SK-N-SH (cell line): ENCODE measurements at regions not wholly inside any gene's neighbourhood (a gene's known extent, or its start where the extent isn't known, plus 50 kb on each side); places are given as distances from the start of the nearest gene placed in this dataset.

ENCODE experiments used
- CTCF ChIA-PET: fragments of 300-600, 350-600 bp; formaldehyde crosslinking; extraction: SDS; loops from one replicate; lab custom pipeline; 2021; lab: Yijun Ruan, JAX
- POLR2A ChIA-PET: fragments of 350-600 bp; sonication (Branson Sonifier 250); formaldehyde crosslinking; extraction: SDS; loops from one replicate; lab custom pipeline; 2020; ENCODE audit warnings: antibody characterized with exemption, inconsistent platforms; lab: Yijun Ruan, JAX
- DNase-seq: peaks from one replicate; pipeline ENCODE4 v3.0.0; 2012
- H2AFZ ChIP-seq: fragments of 200-600 bp; sonication (generic); 2 replicates; pipeline ENCODE4 v1.8.1; 2016; ENCODE audit warnings: antibody characterized with exemption, mild to moderate bottlenecking, low read depth
- H3F3A ChIP-seq: fragments of 200-600 bp; sonication (generic); replicated peaks from 2 replicates; pipeline ENCODE3; 2016; ENCODE audit warnings: antibody characterized with exemption, mild to moderate bottlenecking; ENCODE audit not compliant: insufficient read depth
- H3K27ac ChIP-seq, 2 experiments: fragments of 200-500 bp in 1 of 2; fragments of 200-600 bp in 1 of 2; sonication (Bioruptor generic) in 1 of 2; sonication (generic), shearing (Covaris generic) in 1 of 2; 2 replicates each; pipeline versions ENCODE4 v1.5.1 to v1.6.1; 2014 to 2016; ENCODE audit warnings: low read depth in 2 of 2, inconsistent platforms in 1 of 2, low read length in 1 of 2, mild to moderate bottlenecking in 1 of 2, mixed read lengths in 1 of 2
- H3K27me3 ChIP-seq: fragments of 200-600 bp; sonication (generic), shearing (Covaris generic); 2 replicates; pipeline ENCODE4 v1.6.1; 2016; ENCODE audit warnings: mixed run types; ENCODE audit not compliant: insufficient read depth
- H3K36me3 ChIP-seq, 2 experiments: fragments of 200-500 bp in 1 of 2; fragments of 200-600 bp in 1 of 2; sonication (Bioruptor generic) in 1 of 2; sonication (generic) in 1 of 2; replicated peaks in 1 of 2; 2 replicates each; pipeline versions ENCODE3 to v1.5.1; 2014 to 2016; ENCODE audit warnings: low read length in 1 of 2, mild to moderate bottlenecking in 1 of 2; ENCODE audit not compliant: insufficient read depth in 2 of 2, control insufficient read depth in 1 of 2
- H3K4me1 ChIP-seq, 2 experiments: fragments of 200-500 bp in 1 of 2; fragments of 200-600 bp in 1 of 2; sonication (Bioruptor generic) in 1 of 2; sonication (generic), shearing (Covaris generic) in 1 of 2; 2 replicates each; pipeline versions ENCODE4 v1.5.1 to v1.6.1; 2014 to 2016; ENCODE audit warnings: low read depth in 1 of 2, low read length in 1 of 2, mixed run types in 1 of 2; ENCODE audit not compliant: insufficient read depth in 2 of 2, control insufficient read depth in 1 of 2
- H3K4me2 ChIP-seq: fragments of 200-600 bp; sonication (generic), shearing (Covaris generic); 2 replicates; pipeline ENCODE4 v1.6.1; 2017; ENCODE audit warnings: mixed run types
- H3K4me3 ChIP-seq, 2 experiments: fragments of 200-500 bp in 1 of 2; fragments of 200-600 bp in 1 of 2; sonication (Bioruptor generic) in 1 of 2; sonication (generic), shearing (Covaris generic) in 1 of 2; 2 replicates each; pipeline versions ENCODE4 v1.5.1 to v1.8.1; 2014 to 2016; ENCODE audit warnings: low read depth in 2 of 2, inconsistent platforms in 1 of 2, low read length in 1 of 2, mild to moderate bottlenecking in 1 of 2, mixed read lengths in 1 of 2, moderate library complexity in 1 of 2
- H3K79me2 ChIP-seq: fragments of 200-600 bp; sonication (generic); 2 replicates; pipeline ENCODE4 v1.8.1; 2017; ENCODE audit warnings: mild to moderate bottlenecking; ENCODE audit not compliant: insufficient read depth
- H3K9ac ChIP-seq: fragments of 200-600 bp; sonication (generic); 2 replicates; pipeline ENCODE4 v1.6.1; 2017; ENCODE audit warnings: mixed run types
- H3K9me2 ChIP-seq: fragments of 200-600 bp; sonication (generic); 2 replicates; pipeline ENCODE4 v1.6.1; 2017; ENCODE audit warnings: mixed run types
- H3K9me3 ChIP-seq: fragments of 200-600 bp; sonication (generic); 2 replicates; pipeline ENCODE4 v1.6.1; 2017; ENCODE audit warnings: mixed run types, mild to moderate bottlenecking, moderate library complexity
- H4K20me1 ChIP-seq: fragments of 200-600 bp; sonication (generic); 2 replicates; pipeline ENCODE4 v1.6.1; 2017; ENCODE audit warnings: mild to moderate bottlenecking, mixed run types; ENCODE audit not compliant: insufficient read depth
- GABPA ChIP-seq: IDR thresholded peaks from 2 replicates; pipeline ENCODE4 v1.4.0; 2012; ENCODE audit warnings: low read depth, mild to moderate bottlenecking
- GATA2 ChIP-seq: sonication (generic); formaldehyde crosslinking; IDR thresholded peaks from 2 replicates; pipeline ENCODE4 v1.5.0; 2020; ENCODE audit warnings: mild to moderate bottlenecking, missing genetic modification reagents
- MEF2A ChIP-seq: IDR thresholded peaks from 2 replicates; pipeline ENCODE4 v1.4.0; 2012; ENCODE audit warnings: low read depth, borderline replicate concordance
- MXI1 ChIP-seq: IDR thresholded peaks from 2 replicates; pipeline ENCODE4 v1.6.1; 2012; ENCODE audit warnings: mild to moderate bottlenecking, low read depth, low read length, improper control_type of control experiment
- NFIC ChIP-seq: IDR thresholded peaks from 2 replicates; pipeline ENCODE4 v1.4.0; 2012; ENCODE audit warnings: borderline replicate concordance
- POLR2AphosphoS5 ChIP-seq: IDR thresholded peaks from 2 replicates; pipeline ENCODE4 v1.6.1; 2012; ENCODE audit warnings: low read depth, low read length
- RAD21 ChIP-seq: IDR thresholded peaks from 2 replicates; pipeline ENCODE4 v1.6.1; 2012; ENCODE audit warnings: mild to moderate bottlenecking, low read length
- SIN3A ChIP-seq: IDR thresholded peaks from 2 replicates; pipeline ENCODE4 v1.6.1; 2012; ENCODE audit warnings: low read depth, mild to moderate bottlenecking, low read length, moderate library complexity, borderline replicate concordance
- SMC3 ChIP-seq: IDR thresholded peaks from 2 replicates; pipeline ENCODE4 v1.6.1; 2012; ENCODE audit warnings: low read depth, low read length, improper control_type of control experiment
- TCF12 ChIP-seq: IDR thresholded peaks from 2 replicates; pipeline ENCODE4 v1.4.0; 2012
- TEAD4 ChIP-seq: IDR thresholded peaks from 2 replicates; pipeline ENCODE4 v1.4.0; 2012; ENCODE audit warnings: mild to moderate bottlenecking, borderline replicate concordance; ENCODE audit not compliant: insufficient read depth
- YY1 ChIP-seq: IDR thresholded peaks from 2 replicates; pipeline ENCODE4 v1.4.0; 2012; ENCODE audit warnings: low read depth, mild to moderate bottlenecking
- WGBS: methylation state at CpG from one replicate; pipeline ENCODE4 v1.1.6; 2017; ENCODE audit warnings: low lambda C conversion rate; 5-methylcytosine and 5-hydroxymethylcytosine counted together
- TF ChIP-seq, protein P1 (sequence below): IDR thresholded peaks from 2 replicates; pipeline ENCODE4 v1.6.1; 2012; ENCODE audit warnings: mild to moderate bottlenecking, low read depth, low read length, moderate library complexity
- TF ChIP-seq, protein P2 (sequence below): fragments of 150-350 bp; IDR thresholded peaks from 2 replicates; pipeline ENCODE4 v1.6.1; 2016; ENCODE audit warnings: mild to moderate bottlenecking, low read depth, low read length
- TF ChIP-seq, protein P3 (sequence below): IDR thresholded peaks from 2 replicates; pipeline ENCODE4; 2012
- TF ChIP-seq, protein P4 (sequence below): fragments of 150-350 bp; IDR thresholded peaks from 2 replicates; pipeline ENCODE4 v1.6.1; 2017; ENCODE audit warnings: antibody characterized with exemption, low read length, low read depth, borderline replicate concordance
- TF ChIP-seq, protein P5 (sequence below): IDR thresholded peaks from 2 replicates; pipeline ENCODE4 v1.4.0; 2012; ENCODE audit warnings: low read depth, borderline replicate concordance
- TF ChIP-seq, protein P6 (sequence below): fragments of 200-600 bp; sonication (generic); IDR thresholded peaks from 2 replicates; pipeline ENCODE4 v1.6.1; 2017; ENCODE audit warnings: antibody characterized with exemption, mild to moderate bottlenecking, moderate library complexity
- TF ChIP-seq, protein P7 (sequence below): IDR thresholded peaks from 2 replicates; pipeline ENCODE4 v1.4.0; 2012; ENCODE audit warnings: low read depth

DNA sequence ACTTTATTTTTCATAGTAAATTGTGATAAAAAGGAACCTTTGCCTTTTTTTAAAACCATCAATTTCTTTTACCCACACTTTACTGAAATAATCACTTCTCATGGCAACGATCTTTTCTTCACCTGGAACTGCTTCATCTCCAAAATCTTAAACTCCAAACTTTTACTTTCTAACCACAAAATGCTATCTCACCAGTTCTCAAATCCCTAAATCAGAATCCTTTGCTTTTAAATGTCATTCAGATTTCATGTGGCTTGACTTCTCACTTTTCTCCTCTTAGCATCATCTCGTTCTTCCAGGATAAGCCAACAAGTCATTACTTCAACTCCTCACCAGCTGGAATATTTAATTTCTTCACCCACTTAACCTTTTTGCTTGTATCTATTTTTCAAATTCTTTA, 284.3 kb upstream of the RASGEF1B start (continued):
- TF ChIP-seq, protein P1, sequence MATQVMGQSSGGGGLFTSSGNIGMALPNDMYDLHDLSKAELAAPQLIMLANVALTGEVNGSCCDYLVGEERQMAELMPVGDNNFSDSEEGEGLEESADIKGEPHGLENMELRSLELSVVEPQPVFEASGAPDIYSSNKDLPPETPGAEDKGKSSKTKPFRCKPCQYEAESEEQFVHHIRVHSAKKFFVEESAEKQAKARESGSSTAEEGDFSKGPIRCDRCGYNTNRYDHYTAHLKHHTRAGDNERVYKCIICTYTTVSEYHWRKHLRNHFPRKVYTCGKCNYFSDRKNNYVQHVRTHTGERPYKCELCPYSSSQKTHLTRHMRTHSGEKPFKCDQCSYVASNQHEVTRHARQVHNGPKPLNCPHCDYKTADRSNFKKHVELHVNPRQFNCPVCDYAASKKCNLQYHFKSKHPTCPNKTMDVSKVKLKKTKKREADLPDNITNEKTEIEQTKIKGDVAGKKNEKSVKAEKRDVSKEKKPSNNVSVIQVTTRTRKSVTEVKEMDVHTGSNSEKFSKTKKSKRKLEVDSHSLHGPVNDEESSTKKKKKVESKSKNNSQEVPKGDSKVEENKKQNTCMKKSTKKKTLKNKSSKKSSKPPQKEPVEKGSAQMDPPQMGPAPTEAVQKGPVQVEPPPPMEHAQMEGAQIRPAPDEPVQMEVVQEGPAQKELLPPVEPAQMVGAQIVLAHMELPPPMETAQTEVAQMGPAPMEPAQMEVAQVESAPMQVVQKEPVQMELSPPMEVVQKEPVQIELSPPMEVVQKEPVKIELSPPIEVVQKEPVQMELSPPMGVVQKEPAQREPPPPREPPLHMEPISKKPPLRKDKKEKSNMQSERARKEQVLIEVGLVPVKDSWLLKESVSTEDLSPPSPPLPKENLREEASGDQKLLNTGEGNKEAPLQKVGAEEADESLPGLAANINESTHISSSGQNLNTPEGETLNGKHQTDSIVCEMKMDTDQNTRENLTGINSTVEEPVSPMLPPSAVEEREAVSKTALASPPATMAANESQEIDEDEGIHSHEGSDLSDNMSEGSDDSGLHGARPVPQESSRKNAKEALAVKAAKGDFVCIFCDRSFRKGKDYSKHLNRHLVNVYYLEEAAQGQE, result no peak
- no peak for TF ChIP-seq RAD21
- TF ChIP-seq, protein P2, sequence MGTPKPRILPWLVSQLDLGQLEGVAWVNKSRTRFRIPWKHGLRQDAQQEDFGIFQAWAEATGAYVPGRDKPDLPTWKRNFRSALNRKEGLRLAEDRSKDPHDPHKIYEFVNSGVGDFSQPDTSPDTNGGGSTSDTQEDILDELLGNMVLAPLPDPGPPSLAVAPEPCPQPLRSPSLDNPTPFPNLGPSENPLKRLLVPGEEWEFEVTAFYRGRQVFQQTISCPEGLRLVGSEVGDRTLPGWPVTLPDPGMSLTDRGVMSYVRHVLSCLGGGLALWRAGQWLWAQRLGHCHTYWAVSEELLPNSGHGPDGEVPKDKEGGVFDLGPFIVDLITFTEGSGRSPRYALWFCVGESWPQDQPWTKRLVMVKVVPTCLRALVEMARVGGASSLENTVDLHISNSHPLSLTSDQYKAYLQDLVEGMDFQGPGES, result no peak
- TF ChIP-seq GABPA, result no peak
- TF ChIP-seq, protein P3, sequence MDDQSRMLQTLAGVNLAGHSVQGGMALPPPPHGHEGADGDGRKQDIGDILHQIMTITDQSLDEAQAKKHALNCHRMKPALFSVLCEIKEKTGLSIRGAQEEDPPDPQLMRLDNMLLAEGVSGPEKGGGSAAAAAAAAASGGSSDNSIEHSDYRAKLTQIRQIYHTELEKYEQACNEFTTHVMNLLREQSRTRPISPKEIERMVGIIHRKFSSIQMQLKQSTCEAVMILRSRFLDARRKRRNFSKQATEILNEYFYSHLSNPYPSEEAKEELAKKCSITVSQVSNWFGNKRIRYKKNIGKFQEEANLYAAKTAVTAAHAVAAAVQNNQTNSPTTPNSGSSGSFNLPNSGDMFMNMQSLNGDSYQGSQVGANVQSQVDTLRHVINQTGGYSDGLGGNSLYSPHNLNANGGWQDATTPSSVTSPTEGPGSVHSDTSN, result no peak

DNA sequence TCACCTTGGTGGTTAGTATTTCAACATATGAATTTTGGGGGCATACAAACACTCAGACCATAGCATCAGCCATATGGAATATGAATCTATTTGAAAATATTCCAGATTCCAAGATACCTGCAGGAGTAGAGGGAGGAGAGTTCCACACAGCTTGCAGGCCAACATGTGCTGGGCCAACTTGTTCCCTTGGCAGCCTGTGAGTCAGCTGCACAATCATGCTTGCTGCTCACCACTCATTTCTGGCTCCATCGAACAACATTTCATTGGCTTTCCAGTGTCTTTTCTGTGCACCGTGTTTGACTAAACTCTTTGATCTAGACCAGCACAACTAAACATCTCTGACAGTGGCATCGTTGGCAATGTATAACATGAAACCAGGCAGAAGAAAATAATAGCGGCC, 282.5 kb upstream of the RASGEF1B start:
- ChIA-PET POLR2A (no interaction called here), CTCF (no interaction called here)
- no peaks in the 10 kb centered on the region for H3K4me1 ChIP-seq
- no peak overlapping the region for H3K9ac ChIP-seq
- no peaks in the 10 kb centered on the region for H4K20me1 ChIP-seq
- H3F3A ChIP-seq, result no peaks in the 10 kb centered on the region
- DNase-seq, result no peak
- H3K27me3 ChIP-seq, result no peaks in the 10 kb centered on the region
- no peaks in the 10 kb centered on the region for H3K79me2 ChIP-seq
- H3K27ac ChIP-seq, result no peak overlapping the region
- no peaks in the 10 kb centered on the region for H3K9me3 ChIP-seq
- no peak overlapping the region for H3K4me2 ChIP-seq
- no peaks in the 10 kb centered on the region for H3K36me3 ChIP-seq
- no peak overlapping the region for H2AFZ ChIP-seq
- WGBS, result 4% methylated on average over 4 of the region's 4 CpGs
- H3K4me3 ChIP-seq, result no peak overlapping the region
- no peaks in the 10 kb centered on the region for H3K9me2 ChIP-seq
- TF ChIP-seq YY1 (no peak), GATA2 (no peak), MEF2A (no peak), POLR2AphosphoS5 (no peak), TEAD4 (no peak), GABPA (no peak), TCF12 (no peak), NFIC (no peak), SIN3A (no peak), MXI1 (no peak), SMC3 (no peak)
- TF ChIP-seq, protein P4, sequence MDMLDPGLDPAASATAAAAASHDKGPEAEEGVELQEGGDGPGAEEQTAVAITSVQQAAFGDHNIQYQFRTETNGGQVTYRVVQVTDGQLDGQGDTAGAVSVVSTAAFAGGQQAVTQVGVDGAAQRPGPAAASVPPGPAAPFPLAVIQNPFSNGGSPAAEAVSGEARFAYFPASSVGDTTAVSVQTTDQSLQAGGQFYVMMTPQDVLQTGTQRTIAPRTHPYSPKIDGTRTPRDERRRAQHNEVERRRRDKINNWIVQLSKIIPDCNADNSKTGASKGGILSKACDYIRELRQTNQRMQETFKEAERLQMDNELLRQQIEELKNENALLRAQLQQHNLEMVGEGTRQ, result no peak
- TF ChIP-seq, protein P5, sequence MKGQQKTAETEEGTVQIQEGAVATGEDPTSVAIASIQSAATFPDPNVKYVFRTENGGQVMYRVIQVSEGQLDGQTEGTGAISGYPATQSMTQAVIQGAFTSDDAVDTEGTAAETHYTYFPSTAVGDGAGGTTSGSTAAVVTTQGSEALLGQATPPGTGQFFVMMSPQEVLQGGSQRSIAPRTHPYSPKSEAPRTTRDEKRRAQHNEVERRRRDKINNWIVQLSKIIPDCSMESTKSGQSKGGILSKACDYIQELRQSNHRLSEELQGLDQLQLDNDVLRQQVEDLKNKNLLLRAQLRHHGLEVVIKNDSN, result no peak
- TF ChIP-seq, protein P2, result no peak
- TF ChIP-seq, protein P6, sequence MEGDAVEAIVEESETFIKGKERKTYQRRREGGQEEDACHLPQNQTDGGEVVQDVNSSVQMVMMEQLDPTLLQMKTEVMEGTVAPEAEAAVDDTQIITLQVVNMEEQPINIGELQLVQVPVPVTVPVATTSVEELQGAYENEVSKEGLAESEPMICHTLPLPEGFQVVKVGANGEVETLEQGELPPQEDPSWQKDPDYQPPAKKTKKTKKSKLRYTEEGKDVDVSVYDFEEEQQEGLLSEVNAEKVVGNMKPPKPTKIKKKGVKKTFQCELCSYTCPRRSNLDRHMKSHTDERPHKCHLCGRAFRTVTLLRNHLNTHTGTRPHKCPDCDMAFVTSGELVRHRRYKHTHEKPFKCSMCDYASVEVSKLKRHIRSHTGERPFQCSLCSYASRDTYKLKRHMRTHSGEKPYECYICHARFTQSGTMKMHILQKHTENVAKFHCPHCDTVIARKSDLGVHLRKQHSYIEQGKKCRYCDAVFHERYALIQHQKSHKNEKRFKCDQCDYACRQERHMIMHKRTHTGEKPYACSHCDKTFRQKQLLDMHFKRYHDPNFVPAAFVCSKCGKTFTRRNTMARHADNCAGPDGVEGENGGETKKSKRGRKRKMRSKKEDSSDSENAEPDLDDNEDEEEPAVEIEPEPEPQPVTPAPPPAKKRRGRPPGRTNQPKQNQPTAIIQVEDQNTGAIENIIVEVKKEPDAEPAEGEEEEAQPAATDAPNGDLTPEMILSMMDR, result no peak
- TF ChIP-seq, protein P3, result no peak
- TF ChIP-seq, protein P7, sequence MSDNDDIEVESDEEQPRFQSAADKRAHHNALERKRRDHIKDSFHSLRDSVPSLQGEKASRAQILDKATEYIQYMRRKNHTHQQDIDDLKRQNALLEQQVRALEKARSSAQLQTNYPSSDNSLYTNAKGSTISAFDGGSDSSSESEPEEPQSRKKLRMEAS, result no peak
